ENCODE measurements at regions not wholly inside any gene's neighbourhood (a gene's known extent, or its start where the extent isn't known, plus 50 kb on each side); places are given as distances from the start of the nearest gene placed in this dataset.
A peak's percentile ranks its signal among the peaks of the same experiment; 100 is the strongest.

- DNase-seq = no peak
Measured at GRCh38 chr1:78797108-78797781, 147.6 kb downstream of the IFI44 start.

GRCh38 chr1:78799926-78800325 is 150.3 kb downstream of the IFI44 start:
- no peak for DNase-seq

- DNase-seq = no peak
Measured at GRCh38 chr1:78814176-78814575, 164.5 kb downstream of the IFI44 start.

- DNase-seq = no peak
Measured at GRCh38 chr1:78825561-78825960, 175.9 kb downstream of the IFI44 start.

- no peak for DNase-seq
Measured at GRCh38 chr1:78829644-78830043, 176.9 kb downstream of the ADGRL4 start.

GRCh38 chr1:78830321-78830720 is 176.2 kb downstream of the ADGRL4 start:
- DNase-seq = no peak

GRCh38 chr1:78831731-78832360 is 174.7 kb downstream of the ADGRL4 start:
- DNase-seq = no peak

- DNase-seq = no peak
Measured at GRCh38 chr1:78833491-78833890, 173.0 kb downstream of the ADGRL4 start.

GRCh38 chr1:78834201-78834741 is 172.3 kb downstream of the ADGRL4 start:
- DNase-seq = no peak

GRCh38 chr1:78836726-78837125 is 169.8 kb downstream of the ADGRL4 start:
- peak; percentile 19 for DNase-seq

- peak; percentile 3 to 82 for DNase-seq
Measured at GRCh38 chr1:78839704-78840277, 166.7 kb downstream of the ADGRL4 start.

Measured in inflammatory macrophage treated with lipopolysaccharide for 1 hour (primary cell).